HG03060 (cell line): ENCODE measurements at regions not wholly inside any gene's neighbourhood (a gene's known extent, or its start where the extent isn't known, plus 50 kb on each side); places are given as distances from the start of the nearest gene placed in this dataset.
A peak's percentile ranks its signal among the peaks of the same experiment; 100 is the strongest.
"Not testable (repeated sequence)": the region's sequence is repeated elsewhere in the genome, so short reads cannot be mapped to it uniquely, and the experiment has no call there.

Source experiments
- ATAC-seq: cut with Tn5 transposase; IDR thresholded peaks from one replicate; pipeline ENCODE4 v1.9.1; 2021; ENCODE audit warnings: low read depth, moderate number of reproducible peaks; ENCODE audit not compliant: unreplicated experiment

DNA sequence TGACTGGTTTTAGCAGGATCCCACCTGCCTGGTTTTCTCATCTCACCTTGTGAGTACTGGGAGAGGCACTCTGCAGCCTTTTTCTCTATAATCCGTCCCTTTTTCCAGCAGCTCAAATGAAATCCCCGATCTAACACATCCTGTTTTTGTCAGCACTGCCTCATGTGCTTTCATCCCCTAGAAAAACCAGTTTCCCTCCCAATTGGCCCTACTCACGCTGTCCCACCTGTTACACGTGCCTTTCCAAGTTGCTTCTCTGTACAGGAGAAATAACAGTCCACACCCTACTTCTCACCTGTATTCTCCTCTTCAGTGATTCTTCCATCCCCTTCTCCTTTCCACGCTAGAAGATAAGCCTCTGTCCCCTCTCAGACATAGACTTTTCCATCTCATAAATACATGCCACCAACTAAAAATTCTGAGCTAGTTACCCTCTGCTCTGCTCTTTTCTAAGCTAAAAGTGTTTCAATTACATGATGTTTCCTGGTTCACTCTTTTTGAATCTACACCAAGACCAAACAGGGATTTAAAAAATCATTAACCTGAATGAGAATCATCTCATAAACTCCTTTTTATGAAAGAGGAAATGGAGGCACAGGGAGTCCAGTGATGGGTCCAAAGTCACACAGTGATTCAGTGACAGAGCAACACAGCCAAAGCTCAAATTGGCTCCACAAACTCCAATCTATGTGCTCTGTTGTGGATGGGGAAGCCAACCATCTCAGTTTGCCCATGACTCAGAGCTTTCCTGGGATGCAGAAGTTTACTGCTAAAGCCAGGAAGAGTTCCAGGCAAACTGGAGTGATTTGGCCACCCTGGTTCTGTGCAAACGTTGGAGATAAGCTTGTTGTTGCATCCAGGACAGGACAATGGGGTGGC lies 240.0 kb upstream of the TMEM132C start:
- no peak for ATAC-seq

DNA sequence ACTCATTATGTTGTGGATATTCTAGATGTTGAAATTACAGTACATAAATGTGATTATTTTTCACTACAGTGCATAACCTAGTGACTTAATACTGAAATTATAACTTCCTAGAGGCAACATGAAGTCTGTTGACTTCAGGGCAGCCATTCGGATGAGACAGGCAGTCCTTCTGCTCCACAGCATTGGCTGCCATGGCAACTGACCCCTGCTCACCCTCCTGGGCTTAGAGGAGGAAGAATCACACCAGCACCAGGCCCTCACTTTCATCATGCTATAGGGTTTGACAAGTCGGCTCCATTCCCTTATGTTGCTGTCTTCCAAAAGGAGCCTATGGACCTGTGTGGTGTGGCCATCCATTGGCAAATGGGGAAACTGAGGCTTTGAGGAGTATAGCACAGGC lies 233.5 kb upstream of the TMEM132C start:
- no peak for ATAC-seq

DNA sequence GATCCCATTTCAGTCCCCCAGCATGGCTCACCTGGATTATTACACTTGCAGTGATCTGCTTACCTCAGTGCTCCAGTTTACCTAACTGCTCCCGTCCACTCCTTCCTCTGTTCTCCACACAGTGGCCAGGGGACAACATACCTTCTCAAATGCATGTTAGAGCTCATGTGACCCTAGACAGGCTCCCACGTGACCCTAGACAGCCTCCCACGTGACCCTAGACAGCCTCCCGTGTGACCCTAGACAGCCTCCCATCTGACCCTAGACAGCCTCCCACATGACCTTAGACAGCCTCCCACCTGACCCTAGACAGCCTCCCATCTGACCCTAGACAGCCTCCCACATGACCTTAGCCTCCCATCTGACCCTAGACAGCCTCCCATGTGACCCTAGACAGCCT lies 226.0 kb upstream of the TMEM132C start:
- no peak for ATAC-seq

DNA sequence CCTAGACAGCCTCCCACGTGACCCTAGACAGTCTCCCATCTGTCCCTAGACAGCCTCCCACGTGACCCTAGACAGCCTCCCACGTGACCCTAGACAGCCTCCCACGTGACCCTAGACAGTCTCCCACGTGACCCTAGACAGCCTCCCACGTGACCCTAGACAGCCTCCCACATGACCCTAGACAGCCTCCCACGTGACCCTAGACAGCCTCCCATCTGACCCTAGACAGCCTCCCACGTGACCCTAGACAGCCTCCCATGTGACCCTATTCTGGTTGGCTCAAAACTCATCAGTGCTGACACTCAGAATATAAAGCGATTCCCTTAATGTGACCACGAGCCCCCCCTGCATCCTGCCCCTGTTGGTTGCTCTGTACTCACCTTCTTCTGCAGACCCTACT lies 224.7 kb upstream of the TMEM132C start:
- not testable (repeated sequence) for ATAC-seq

DNA sequence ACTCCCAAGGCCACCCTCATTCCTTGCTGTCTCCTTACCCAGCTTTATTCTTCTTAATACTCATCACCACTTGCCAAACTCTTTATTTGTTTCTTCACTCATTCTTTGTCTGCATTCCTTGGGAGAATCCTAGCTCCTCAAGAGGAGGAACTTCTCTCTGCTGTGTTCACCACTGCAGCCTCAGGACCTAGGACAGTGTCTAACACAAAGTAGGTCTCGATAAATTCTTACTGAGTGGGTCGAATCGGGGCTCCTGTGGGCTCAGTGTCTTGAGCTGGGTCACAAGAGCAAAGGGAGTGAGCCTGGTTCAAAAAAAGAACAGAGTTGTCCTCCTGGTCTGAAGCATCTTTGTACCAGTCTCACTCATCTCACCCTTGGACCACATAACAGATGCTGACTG lies 224.1 kb upstream of the TMEM132C start:
- ATAC-seq = no peak

DNA sequence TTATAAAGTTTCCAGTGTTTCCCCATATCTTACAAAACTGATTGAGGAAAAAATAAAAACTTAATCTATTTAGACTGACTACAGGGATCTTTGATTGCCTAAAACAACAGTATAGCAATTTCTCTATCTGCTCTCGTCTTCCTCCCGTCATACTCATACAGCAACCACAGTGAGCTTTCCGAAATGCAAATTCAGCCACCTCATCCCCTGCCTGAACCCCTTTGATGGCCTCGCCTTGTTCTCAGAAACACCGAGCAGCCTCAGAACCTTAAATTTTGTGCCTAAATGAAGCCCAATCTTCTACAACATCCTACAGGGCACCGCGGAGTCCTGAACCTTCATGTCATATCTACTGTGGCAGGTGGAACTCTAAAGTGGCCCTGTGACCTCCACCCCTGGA lies 223.7 kb upstream of the TMEM132C start:
- ATAC-seq = no peak

DNA sequence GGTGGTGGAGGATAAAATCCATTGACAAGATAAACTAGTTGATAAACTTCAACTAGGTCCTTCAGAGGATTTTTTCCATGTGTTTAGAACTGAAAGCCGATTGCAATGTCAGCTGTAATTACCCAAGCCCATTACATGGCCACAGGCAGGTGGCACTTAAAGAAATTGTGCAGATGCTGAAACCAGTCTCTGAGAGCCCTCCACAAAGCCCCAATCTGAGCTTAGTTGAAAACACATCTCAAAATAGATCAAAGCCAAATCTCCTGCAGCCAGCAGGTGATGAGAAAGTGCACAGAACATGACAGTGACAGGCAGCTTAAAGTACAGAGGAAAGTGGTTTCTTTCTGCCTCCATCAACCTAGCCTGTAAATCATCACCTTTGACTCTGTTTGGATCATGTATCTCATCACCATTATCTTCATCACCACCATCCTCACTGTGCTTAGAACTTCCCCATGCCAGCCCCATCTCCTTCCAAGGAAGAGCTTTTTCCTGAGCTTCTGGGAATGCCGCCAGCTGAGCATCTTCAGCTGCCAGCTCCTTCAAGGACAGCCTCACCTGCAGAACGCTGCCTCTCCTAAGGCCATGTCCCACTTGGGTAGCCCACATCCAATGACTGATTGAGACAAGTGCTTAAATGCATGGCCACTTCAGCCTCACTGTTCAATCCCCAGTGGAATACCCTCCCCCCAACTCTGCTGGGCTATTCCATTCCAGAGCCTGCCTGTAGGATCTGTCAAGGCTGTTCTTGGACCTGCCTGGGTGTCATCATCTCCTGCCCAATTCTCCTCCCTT lies 219.5 kb upstream of the TMEM132C start:
- ATAC-seq = no peak

DNA sequence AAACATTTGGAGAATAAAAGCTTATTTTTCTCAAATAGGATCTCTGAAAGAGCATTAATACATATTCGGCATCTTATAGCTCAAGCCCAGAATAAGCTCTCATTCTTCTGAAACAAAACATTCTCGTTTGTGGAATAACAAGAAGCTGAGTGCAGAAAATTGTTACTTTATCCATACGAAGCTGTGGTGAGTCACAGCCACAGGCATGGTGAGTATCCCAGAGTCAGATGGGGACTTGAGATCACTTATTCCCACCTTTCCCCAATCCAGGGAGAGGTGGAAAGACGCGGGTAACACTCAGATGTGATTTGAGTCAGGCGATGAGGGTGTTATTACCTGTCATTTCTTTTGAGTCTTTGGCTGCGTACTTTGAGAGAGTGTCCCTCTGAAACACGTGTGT lies 214.6 kb upstream of the TMEM132C start:
- ATAC-seq = no peak

DNA sequence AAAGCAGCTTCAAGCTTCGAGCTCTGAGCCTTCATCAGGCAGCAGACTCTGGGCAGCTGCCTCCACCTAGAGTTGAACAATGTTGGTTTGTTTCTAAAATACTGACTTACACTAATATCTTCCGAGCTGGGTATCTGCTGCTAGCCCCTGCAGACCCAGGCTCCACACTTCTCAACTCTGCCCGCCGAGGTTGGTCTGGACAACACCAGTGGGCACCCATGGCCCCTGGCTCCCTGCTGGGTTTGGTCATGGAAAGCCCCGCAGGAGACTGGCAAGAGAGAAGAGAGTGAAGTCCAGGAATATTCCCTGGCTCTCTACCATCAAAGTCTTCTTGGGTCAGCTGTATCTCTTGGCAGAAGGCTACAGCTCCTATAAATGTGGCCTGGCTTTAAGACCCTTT lies 214.2 kb upstream of the TMEM132C start:
- ATAC-seq = no peak

DNA sequence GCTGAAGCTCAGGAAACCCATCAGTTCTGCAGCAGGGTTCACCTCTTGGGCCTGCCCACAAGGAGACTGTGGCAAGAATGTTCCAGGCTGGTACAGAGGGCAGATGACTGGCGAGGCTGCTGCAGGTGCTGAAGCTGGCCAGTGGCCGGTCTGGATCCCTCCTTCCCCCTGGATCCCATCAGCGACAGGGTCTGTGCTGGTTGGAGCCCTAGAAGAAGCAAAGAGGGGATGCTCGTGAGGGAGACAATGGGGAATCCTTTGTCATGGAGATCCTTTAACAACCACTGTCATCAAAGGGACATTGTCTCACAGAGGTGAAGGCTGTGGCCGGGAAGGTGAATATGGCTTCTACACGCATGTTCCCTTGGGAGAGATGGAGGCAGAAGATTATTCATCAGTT lies 211.4 kb upstream of the TMEM132C start:
- ATAC-seq = no peak

DNA sequence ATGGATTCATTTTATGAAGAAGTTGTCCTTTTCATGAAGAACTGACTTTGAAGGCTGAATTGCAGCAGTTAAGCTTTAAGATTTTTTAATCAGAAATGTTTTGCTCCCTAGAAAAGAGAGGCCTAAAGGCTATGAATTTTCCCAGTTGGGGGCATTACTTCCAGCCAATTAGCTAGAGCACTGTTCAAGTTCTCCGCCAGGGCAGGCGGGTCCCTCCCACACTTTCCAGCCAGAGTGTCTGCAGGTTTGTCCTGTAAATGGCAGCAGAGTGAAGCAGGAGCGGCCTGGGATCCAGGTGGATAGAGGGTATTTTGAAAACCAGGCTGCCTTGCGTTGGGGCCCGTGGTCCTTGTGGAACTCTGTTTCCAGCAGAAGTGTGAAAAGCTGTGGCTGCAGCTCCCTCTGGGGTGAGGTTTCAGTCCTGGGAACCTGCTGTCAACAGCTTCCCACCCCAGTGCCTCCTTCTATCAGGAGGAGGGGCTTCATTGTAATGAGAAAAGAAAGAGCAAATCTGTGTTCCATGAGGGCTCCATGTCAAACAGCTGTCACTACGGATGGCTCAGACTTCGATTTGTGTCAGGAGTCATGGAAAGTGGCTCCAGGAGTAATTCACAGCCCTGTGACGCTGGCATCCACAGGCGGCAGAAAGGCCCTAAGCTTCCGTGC lies 210.7 kb upstream of the TMEM132C start:
- ATAC-seq = no peak

DNA sequence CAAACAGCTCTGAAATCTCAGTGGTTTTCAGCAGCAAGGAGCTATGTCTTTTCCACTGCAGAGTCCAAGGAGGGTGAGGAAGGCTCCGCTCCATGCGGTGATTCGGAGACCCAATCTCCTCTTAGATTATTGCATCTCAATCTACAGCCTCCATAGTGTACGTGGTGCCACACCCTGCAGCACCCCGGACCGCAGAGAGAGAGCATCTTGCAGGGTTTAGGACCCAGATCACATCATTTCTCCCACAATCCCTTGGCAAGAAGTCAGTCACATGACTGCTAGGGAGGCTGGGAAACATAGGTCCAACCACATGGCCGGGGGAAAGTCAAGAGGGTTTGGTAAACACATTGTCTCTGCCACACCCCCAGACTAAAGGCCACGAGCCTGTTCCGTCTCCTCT lies 209.4 kb upstream of the TMEM132C start:
- no peak for ATAC-seq

DNA sequence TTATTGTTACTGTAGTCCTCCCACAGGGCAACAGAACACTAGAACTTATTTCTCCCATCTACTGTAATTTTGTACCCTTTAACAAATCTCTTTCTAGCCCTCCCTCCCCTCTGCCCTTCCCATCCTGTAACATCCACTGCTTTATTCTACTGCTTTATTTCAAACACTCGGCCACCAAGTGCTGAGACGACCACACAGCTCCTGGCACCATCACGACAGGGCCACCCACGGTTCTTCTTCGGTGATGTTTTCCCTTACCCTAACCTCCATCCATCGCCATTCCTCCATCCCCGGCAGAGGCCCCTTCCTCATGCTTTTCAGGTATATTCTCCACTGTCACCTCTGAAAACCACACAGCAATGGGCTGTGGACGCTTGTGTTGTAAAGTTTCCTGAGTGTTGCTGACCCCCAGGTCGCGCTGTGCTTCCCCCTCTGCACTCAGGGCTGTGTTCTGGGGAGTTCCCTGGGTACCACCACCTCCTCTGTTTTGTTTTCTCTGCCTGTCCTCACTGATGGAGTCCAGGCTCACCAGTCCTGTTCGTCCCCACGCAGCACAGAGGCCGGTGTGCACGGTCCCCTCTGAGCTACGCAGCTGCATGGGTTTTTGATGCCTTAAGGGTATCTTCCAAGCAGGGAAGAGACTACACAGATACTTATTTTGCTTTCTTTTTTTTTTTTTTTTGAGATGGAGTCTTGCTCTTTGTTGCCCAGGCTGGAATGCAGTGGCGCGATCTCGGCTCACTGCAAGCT lies 207.2 kb upstream of the TMEM132C start:
- ATAC-seq = no peak

DNA sequence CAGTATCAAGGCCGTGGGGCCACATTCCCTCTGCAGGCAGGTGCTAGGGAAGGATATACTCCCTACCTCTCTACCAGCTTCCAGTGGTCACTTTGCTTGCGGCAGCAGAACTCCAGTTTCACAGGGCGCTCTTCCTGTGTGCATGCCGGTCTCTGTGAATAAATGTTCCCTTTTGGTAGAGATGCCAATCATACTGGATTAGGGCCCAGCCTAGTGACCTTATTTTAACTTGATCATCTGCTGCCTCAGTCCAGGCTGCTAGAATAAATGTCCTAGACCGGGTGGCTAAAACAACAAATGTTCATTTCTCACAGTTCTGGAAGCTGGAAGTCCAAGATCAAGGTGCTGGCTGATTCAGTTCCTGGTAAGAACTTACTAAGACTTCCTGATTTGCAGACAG lies 198.8 kb upstream of the TMEM132C start:
- ATAC-seq = no peak

DNA sequence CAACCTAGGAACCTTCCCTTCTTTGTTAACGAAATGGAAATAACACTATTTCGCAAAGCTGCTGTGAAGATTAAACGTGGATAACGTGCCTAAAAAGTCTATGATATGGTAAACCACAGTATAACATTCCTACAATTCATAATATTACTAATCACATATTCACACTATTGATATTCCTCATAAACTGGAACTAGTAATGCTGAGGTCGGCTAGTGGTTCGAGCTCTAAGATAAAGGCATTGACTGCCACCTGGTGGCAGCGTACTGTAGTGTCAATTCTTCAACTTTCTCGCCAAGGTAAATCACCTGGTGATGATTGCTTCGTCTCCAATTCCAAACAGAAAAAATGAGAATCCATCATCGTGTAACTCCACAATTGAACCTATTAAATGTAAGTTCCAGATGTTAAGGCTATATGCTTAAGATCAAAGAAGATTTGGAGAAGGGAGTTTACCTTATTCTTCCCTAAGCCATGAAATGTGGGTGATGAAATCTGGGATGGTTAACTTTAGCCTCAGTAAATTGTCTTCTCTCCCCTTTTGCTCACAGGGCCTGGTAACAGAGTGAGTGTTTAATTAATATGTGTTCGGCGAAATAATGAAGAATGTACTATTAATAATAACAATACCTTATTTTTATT lies 197.5 kb upstream of the TMEM132C start:
- ATAC-seq = peak; percentile 79

DNA sequence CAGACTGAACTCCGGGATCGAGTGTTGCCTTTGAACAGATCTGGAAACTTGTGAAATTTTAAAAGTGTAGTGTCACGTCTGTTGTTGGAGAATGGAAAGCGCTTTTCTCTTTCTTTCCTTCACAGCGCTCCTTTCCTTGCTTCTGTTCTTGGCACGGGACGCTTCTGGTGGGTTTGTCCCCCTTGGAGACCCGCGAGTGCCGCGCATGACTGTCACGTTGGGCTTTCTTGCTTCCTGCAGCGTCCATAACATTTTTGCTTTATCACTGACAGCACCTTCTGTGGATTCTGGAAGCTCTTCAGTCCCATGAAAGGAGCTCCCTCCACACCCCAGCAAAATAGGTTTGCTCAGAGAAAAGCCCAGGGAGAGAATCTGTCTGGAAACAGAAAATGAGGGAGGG lies 193.0 kb upstream of the TMEM132C start:
- no peak for ATAC-seq

DNA sequence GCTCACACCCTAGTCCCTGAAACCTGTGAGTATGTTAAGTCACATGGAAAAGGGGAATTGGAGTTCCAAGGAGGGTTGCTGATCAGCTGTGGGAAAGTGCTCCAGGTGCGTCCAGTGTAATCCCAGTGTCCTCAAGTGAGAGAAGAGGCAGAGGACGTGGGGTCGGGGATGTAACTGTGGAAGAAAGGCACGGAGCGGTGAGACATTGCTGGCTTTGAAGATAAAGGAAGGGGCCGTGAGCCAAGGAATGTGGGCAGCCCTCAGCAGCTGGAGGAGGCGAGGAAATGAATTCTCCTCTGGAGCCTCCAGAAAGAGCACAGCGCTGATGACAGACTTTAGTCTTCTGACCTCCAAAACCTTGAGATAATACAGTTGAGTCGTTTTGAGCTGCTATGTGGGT lies 191.6 kb upstream of the TMEM132C start:
- ATAC-seq = no peak

DNA sequence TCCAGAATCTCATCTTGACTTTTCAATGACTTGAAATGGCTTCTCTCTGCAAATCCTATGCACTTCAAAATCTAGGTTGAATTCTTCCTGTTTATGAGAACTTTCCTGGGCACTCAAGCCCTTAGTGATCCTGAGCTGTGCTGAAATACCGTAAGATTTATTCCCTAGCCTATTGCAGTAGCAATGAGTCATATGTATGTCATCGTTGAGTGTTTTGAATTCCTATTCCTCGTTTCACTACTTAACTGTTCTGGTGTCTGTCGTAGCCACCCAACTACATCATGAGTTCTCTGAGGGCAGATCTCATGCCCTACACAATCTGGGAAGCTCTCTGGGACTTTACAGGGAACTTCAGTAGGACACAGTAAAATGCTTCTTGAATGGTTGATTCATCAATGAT lies 190.8 kb upstream of the TMEM132C start:
- ATAC-seq = no peak

DNA sequence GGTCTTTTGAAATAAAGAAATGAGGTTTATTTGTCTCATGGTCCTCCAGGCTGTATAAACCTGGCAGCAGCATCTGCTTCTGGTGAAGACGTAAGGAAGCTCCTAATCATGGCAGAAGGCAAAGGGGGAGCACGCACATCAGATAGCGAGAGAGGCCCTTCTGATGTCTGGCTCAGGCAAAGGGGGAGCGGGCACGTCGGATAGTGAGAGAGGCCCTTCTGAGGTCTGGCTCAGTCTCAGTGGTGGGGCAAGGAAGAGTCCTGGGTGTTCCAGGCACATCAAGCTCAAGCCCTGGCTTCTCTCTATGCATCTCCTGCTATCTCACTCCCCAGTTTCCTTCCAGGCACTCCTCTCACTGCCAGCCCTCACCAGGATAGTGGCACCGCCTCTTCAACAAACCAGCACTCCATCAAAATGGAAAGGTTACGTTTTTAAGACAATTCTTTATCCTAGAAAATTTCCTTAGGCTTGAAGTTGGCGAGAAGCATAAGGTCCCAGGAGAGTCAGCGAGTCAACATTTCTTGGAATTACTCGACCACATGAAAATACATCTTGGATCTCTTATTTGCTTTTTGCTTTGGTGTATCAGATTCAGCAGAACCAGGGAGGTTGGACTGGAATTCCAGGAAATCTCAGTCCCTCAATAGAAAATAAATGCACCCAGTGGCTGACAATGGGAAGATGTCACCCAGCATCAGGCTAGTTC lies 189.6 kb upstream of the TMEM132C start:
- no peak for ATAC-seq

DNA sequence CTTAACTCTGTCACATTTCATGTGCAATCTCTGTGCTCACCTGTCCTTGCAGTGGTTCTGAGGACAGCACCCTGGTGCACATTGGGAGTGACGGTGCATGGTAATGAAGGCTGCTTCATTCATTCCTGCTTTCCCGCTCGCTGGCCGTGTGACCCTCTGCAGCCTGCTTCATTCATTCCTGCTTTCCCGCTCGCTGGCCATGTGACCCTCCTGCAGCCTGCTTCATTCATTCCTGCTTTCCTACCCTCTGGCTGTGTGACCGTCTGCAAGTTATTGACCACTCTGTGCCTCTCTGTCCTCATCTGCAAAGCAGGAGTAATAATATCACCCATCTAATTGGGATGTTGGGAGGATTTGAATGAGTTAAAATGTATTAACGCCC lies 189.1 kb upstream of the TMEM132C start:
- ATAC-seq = no peak
